Spleen (tissue), 11 donors: ENCODE measurements at regions not wholly inside any gene's neighbourhood (a gene's known extent, or its start where the extent isn't known, plus 50 kb on each side); places are given as distances from the start of the nearest gene placed in this dataset.

Source experiments
- DNase-seq: peaks from one replicate; pipeline ENCODE4 v3.0.0-alpha.2; 2020
- H3K27ac ChIP-seq, 8 donors: fragments of 200-600 bp; sonication (generic) in 7 of 8; 1 replicate in 4 of 8; 2 replicates in 4 of 8; pipeline versions ENCODE4 v1.5.0 to v1.8.0; 2016 to 2021; ENCODE audit warnings: inconsistent platforms in 4 of 8, mild to moderate bottlenecking in 4 of 8, moderate library complexity in 1 of 8
- H3K27me3 ChIP-seq, 7 donors: fragments of 200-600 bp; sonication (generic) in 6 of 7; replicated peaks in 1 of 7; 1 replicate in 4 of 7; 2 replicates in 3 of 7; pipeline versions ENCODE4 v1.5.0 to v1.8.0; 2016 to 2021; ENCODE audit warnings: inconsistent platforms in 3 of 7, mild to moderate bottlenecking in 1 of 7
- H3K36me3 ChIP-seq, 6 donors: fragments of 200-600 bp; sonication (generic) in 5 of 6; 1 replicate in 4 of 6; 2 replicates in 2 of 6; pipeline versions ENCODE4 v1.5.0 to v1.8.0; 2016 to 2021; ENCODE audit warnings: inconsistent platforms in 2 of 6
- H3K4me1 ChIP-seq, 6 donors: fragments of 200-600 bp; sonication (generic) in 5 of 6; 1 replicate in 3 of 6; 2 replicates in 3 of 6; pipeline versions ENCODE4 v1.5.0 to v1.8.0; 2016 to 2021; ENCODE audit warnings: inconsistent platforms in 3 of 6
- H3K4me3 ChIP-seq, 8 donors: fragments of 200-600 bp; sonication (generic) in 7 of 8; 1 replicate in 4 of 8; 2 replicates in 4 of 8; pipeline versions ENCODE4 v1.5.0 to v1.8.0; 2016 to 2021; ENCODE audit warnings: inconsistent platforms in 4 of 8, mild to moderate bottlenecking in 4 of 8, moderate library complexity in 2 of 8
- H3K9me3 ChIP-seq, 8 donors: fragments of 200-600 bp; sonication (generic) in 7 of 8; 1 replicate in 4 of 8; 2 replicates in 4 of 8; pipeline versions ENCODE4 v1.5.0 to v1.8.0; 2016 to 2021; ENCODE audit warnings: inconsistent platforms in 4 of 8
- CTCF ChIP-seq, 11 experiments: fragments of 200-600 bp in 7 of 11; fragments of 450-650 bp in 4 of 11; sonication (generic) in 4 of 11; IDR thresholded peaks in 8 of 11; conservative IDR thresholded peaks in 3 of 11; 1 replicate in 7 of 11; 2 replicates in 4 of 11; pipeline versions ENCODE4 v1.4.0 to v1.8.0; 2016 to 2021; ENCODE audit warnings: antibody characterized with exemption in 11 of 11, inconsistent platforms in 4 of 11, mild to moderate bottlenecking in 1 of 11
- POLR2A ChIP-seq, 3 donors: fragments of 450-650 bp; IDR thresholded peaks; one replicate each; pipeline ENCODE4 v1.5.1; 2017; ENCODE audit warnings: antibody characterized with exemption in 3 of 3, mild to moderate bottlenecking in 1 of 3
- POLR2AphosphoS5 ChIP-seq, 3 donors: sonication (generic); formaldehyde crosslinking; IDR thresholded peaks; one replicate each; pipeline ENCODE4 v1.5.1; 2017; ENCODE audit warnings: antibody characterized with exemption in 3 of 3
- WGBS, 5 donors: extraction: QIAGEN DNeasy Blood & Tissue Kit in 3 of 5; methylation state at CpG; one replicate each; pipeline versions ENCODE4 v1.1.5 to v1.1.7; 2013 to 2018; 5-methylcytosine and 5-hydroxymethylcytosine counted together
- intact Hi-C: fragments of 100-400 bp; cut with DNase I; formaldehyde crosslinking; loops from one replicate; pipeline ENCODE4 v1.15.0; 2023; ENCODE audit warnings: low total_unique reads
- donor health status: healthy with polysubstance abuse.
- donor health status: DM: no; HTN: no; CAD: no; lungs with moderate emphysema.
- donor health status: DM: no; HTN: no; CAD: no.
- donor health status: Bipolar disorder and iron deficiency.
- donor health status: healthy.
- donor health status: DM: no; HTN: no; CAD: no.
- donor health status: DM: yes; HTN: yes; CAD: no.

- intact Hi-C loops = no loop called here
- Histone ChIP-seq H3K4me3 (no peak overlapping the region), H3K27me3 (no peaks in the 10 kb centered on the region), H3K36me3 (no peaks in the 10 kb centered on the region), H3K9me3 (no peaks in the 10 kb centered on the region), H3K27ac (peak overlapping the region in 3 of 8 donors; percentile 8 to 23 (median 20)), H3K4me1 (peaks cover 0 to 19% (median 11%) of the 10 kb centered on the region in 6 donors)
- no peak for DNase-seq
- 32 to 40% (median 35%) methylated on average over 3 of the region's 3 CpGs for WGBS, 5 donors
- TF ChIP-seq CTCF (IDR thresholded peaks at IDR 0.05 in 8 of 11, conservative IDR thresholded peaks at IDR 0.05 in 3 of 11) (no peak), POLR2AphosphoS5 (IDR thresholded peaks at IDR 0.05) (no peak), POLR2A (IDR thresholded peaks at IDR 0.05) (no peak)
These were observed 233.6 kb upstream of the BMPER start for GRCh38 chr7:33671531-33672262.

- no peaks in the 10 kb centered on the region for H3K27me3 ChIP-seq
- TF ChIP-seq POLR2A (IDR thresholded peaks at IDR 0.05) (no peak), CTCF (IDR thresholded peaks at IDR 0.05 in 8 of 11, conservative IDR thresholded peaks at IDR 0.05 in 3 of 11) (no peak), POLR2AphosphoS5 (IDR thresholded peaks at IDR 0.05) (no peak)
- H3K27ac ChIP-seq = no peak overlapping the region
- H3K4me1 ChIP-seq = peaks cover 0 to 19% (median 11%) of the 10 kb centered on the region in 6 donors
- H3K9me3 ChIP-seq = no peaks in the 10 kb centered on the region
- no peaks in the 10 kb centered on the region for H3K36me3 ChIP-seq
- no peak for DNase-seq
- no peak overlapping the region for H3K4me3 ChIP-seq
- 71 to 93% (median 87%) methylated on average over 4 of the region's 4 CpGs for WGBS, 5 donors
- intact Hi-C loops = no loop called here
These were observed 232.2 kb upstream of the BMPER start for GRCh38 chr7:33673029-33673700.

- Histone ChIP-seq H3K36me3 (no peaks in the 10 kb centered on the region), H3K27ac (no peak overlapping the region), H3K27me3 (no peaks in the 10 kb centered on the region), H3K4me3 (no peak overlapping the region), H3K4me1 (peaks cover 0 to 19% (median 11%) of the 10 kb centered on the region in 6 donors), H3K9me3 (peaks cover 0 to 12% (median 9%) of the 10 kb centered on the region in 8 donors)
- intact Hi-C loops = no loop called here
- 81 to 95% (median 92%) methylated on average over 4 of the region's 4 CpGs for WGBS, 5 donors
- no peak for DNase-seq
- no peak for TF ChIP-seq CTCF (IDR thresholded peaks at IDR 0.05 in 8 of 11, conservative IDR thresholded peaks at IDR 0.05 in 3 of 11)
These were observed 230.4 kb upstream of the BMPER start for GRCh38 chr7:33674804-33675411.

- no peak for TF ChIP-seq CTCF (IDR thresholded peaks at IDR 0.05 in 8 of 11, conservative IDR thresholded peaks at IDR 0.05 in 3 of 11)
- TF ChIP-seq POLR2A (IDR thresholded peaks at IDR 0.05) = no peak
- TF ChIP-seq POLR2AphosphoS5 (IDR thresholded peaks at IDR 0.05) = no peak
- intact Hi-C loops = no loop called here
- Histone ChIP-seq H3K27me3 (no peaks in the 10 kb centered on the region), H3K36me3 (no peaks in the 10 kb centered on the region), H3K4me3 (no peak overlapping the region), H3K9me3 (peaks cover 0 to 16% (median 12%) of the 10 kb centered on the region in 8 donors), H3K4me1 (peaks cover 0 to 5% (median 0%) of the 10 kb centered on the region in 6 donors), H3K27ac (no peak overlapping the region)
- WGBS, 5 donors = 81 to 92% (median 85%) methylated on average over 4 of the region's 4 CpGs
- no peak for DNase-seq
These were observed 227.8 kb upstream of the BMPER start for GRCh38 chr7:33677556-33677955.
